GM21390 (cell line): ENCODE measurements at regions not wholly inside any gene's neighbourhood (a gene's known extent, or its start where the extent isn't known, plus 50 kb on each side); places are given as distances from the start of the nearest gene placed in this dataset.

Experiments
- ATAC-seq: cut with Tn5 transposase; IDR thresholded peaks from one replicate; pipeline ENCODE4 v1.9.1; 2021; ENCODE audit not compliant: unreplicated experiment

DNA sequence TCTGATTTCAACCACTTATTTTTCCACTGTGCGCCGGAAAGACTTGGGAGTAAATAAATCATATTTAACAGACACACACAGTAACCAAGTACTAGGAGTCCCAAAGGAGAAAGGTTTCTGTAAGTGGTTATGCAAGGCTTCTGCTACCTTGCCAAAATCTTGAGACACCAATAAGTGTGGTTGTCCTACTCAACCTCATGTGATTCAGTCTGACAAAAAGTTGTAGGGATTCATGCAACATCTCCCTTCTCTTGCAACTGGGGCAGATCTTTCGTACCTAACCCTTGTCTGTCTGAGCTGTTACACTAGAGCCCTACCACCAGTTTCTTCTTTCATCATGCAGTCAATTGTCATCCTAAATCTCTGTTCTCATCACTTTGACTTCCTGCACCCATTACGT lies 69.9 kb upstream of the NUDT7 start:
- no peak for ATAC-seq

DNA sequence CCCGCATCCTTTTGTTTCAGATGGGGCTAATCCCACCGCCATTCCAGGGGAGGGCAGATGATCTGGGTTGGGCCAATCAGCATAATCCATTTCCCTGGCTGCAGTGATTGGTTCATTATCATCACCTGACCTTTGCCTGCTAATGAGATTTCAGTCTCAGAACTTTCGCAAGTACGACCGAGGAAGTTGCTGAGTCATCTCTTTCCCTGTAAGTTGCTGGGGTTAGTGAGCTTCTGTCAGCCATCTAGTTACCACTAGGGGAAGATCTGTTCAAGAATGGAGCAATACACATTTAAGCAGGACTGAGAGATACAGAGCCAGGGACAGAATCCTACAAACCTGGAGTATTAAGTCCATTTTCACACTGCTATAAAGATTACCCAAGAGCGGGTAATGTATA lies 65.3 kb upstream of the NUDT7 start:
- ATAC-seq, result no peak

DNA sequence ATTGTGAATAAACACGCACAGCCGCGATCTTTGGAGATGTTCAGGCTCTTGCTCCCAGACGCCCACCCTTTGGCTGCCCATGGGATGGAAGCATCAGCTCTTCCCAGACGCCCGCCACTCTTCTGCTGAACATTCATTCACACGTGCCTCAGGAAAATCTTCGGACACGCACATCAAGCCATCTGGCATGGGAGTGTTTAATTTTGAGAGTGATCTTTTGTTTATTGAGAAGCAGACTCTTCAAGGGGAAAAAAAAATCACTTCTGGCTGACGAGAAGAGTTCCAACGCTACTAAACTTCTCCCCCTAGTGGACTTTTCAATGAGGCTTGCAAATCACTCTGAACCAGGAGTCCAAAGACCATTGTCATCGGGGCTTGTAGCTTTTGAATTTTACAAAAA lies 62.0 kb upstream of the NUDT7 start:
- ATAC-seq, result no peak

GRCh38 chr16:77662246-77662645 lies 60.1 kb upstream of the NUDT7 start:
- no peak for ATAC-seq

GRCh38 chr16:77663711-77664110 lies 58.6 kb upstream of the NUDT7 start:
- ATAC-seq, result no peak

DNA sequence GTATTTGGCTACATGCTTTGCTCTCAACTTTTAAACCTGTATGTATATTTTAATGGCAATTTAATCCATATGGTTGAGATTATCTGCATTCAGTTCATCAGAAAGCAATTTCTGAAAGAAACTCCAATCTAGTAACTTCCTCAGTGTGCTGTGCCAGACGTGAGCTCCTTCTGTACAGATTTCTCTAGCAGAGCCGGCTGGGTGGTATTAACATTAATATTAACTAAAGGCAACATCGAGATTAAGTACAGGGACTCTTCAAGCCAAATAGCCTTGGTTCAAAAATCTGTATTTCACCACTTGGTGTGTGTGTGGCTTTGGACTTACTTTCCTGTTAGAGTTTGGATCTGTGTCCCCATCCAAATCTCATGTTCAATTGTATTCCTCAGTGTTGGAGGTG lies 55.5 kb upstream of the NUDT7 start:
- no peak for ATAC-seq

- ATAC-seq, result no peak
These were observed 54.1 kb upstream of the NUDT7 start for GRCh38 chr16:77668201-77668600.

- no peak for ATAC-seq
These were observed 53.3 kb upstream of the NUDT7 start for GRCh38 chr16:77669057-77669456.
